ENCODE measurements at regions not wholly inside any gene's neighbourhood (a gene's known extent, or its start where the extent isn't known, plus 50 kb on each side); places are given as distances from the start of the nearest gene placed in this dataset.

- Histone ChIP-seq H3K27me3 (no peaks in the 10 kb centered on the region), H3K9me3 (no peaks in the 10 kb centered on the region), H3K4me3 (no peak overlapping the region), H3K27ac (replicated peaks in 1 of 4) (no peak overlapping the region), H3K36me3 (no peaks in the 10 kb centered on the region), H3K4me1 (no peaks in the 10 kb centered on the region)
- intact Hi-C loops (cut with DNase I), result no loop called here
- TF ChIP-seq POLR2AphosphoS5 (IDR thresholded peaks at IDR 0.05), result no peak
- TF ChIP-seq EP300 (IDR thresholded peaks at IDR 0.05), result no peak
- TF ChIP-seq CTCF (IDR thresholded peaks at IDR 0.05), result no peak
- TF ChIP-seq POLR2A (IDR thresholded peaks at IDR 0.05; ENCODE audit: low read depth), result no peak
- DNase-seq (ENCODE audit: extremely low spot score), result no peak
Observed at GRCh38 chr4:27873596-27873995, 1013.0 kb downstream of the STIM2 start.

GRCh38 chr4:27881705-27882104 is 1021.1 kb downstream of the STIM2 start:
- no peak for DNase-seq (ENCODE audit: extremely low spot score)
- intact Hi-C loops (cut with DNase I), result no loop called here
- Histone ChIP-seq H3K27ac (replicated peaks in 1 of 4) (no peak overlapping the region), H3K36me3 (no peaks in the 10 kb centered on the region), H3K9me3 (no peaks in the 10 kb centered on the region), H3K27me3 (no peaks in the 10 kb centered on the region), H3K4me3 (no peak overlapping the region), H3K4me1 (no peaks in the 10 kb centered on the region)
- TF ChIP-seq POLR2AphosphoS5 (IDR thresholded peaks at IDR 0.05) (no peak), EP300 (IDR thresholded peaks at IDR 0.05) (no peak), POLR2A (IDR thresholded peaks at IDR 0.05; ENCODE audit: low read depth) (no peak), CTCF (IDR thresholded peaks at IDR 0.05) (no peak)

- H3K36me3 ChIP-seq, result no peaks in the 10 kb centered on the region
- H3K9me3 ChIP-seq, result no peaks in the 10 kb centered on the region
- WGBS, result 91% methylated on average over 2 of the region's 2 CpGs
- TF ChIP-seq EP300 (IDR thresholded peaks at IDR 0.05), result no peak
- TF ChIP-seq CTCF (IDR thresholded peaks at IDR 0.05), result no peak
- TF ChIP-seq POLR2A (IDR thresholded peaks at IDR 0.05; ENCODE audit: low read depth), result no peak
- no peak for TF ChIP-seq POLR2AphosphoS5 (IDR thresholded peaks at IDR 0.05)
- H3K27me3 ChIP-seq, result no peaks in the 10 kb centered on the region
- intact Hi-C loops (cut with DNase I), result no loop called here
- DNase-seq (ENCODE audit: extremely low spot score), result no peak
- H3K4me1 ChIP-seq, result no peaks in the 10 kb centered on the region
- H3K27ac ChIP-seq (replicated peaks in 1 of 4), result no peak overlapping the region
- H3K4me3 ChIP-seq, result no peak overlapping the region
Observed at GRCh38 chr4:27886120-27886519, 1025.5 kb downstream of the STIM2 start.

GRCh38 chr4:27887646-27888045 is 1027.0 kb downstream of the STIM2 start:
- Histone ChIP-seq H3K27ac (replicated peaks in 1 of 4) (no peak overlapping the region), H3K4me3 (no peak overlapping the region), H3K9me3 (no peaks in the 10 kb centered on the region), H3K36me3 (no peaks in the 10 kb centered on the region), H3K27me3 (no peaks in the 10 kb centered on the region), H3K4me1 (no peaks in the 10 kb centered on the region)
- WGBS, result 94% methylated on average over 2 of the region's 2 CpGs
- DNase-seq (ENCODE audit: extremely low spot score), result no peak
- intact Hi-C loops (cut with DNase I), result no loop called here
- no peak for TF ChIP-seq POLR2AphosphoS5 (IDR thresholded peaks at IDR 0.05)
- TF ChIP-seq EP300 (IDR thresholded peaks at IDR 0.05), result no peak
- TF ChIP-seq POLR2A (IDR thresholded peaks at IDR 0.05; ENCODE audit: low read depth), result no peak
- TF ChIP-seq CTCF (IDR thresholded peaks at IDR 0.05), result no peak

GRCh38 chr4:27888505-27888904 is 1027.9 kb downstream of the STIM2 start:
- Histone ChIP-seq H3K4me1 (no peaks in the 10 kb centered on the region), H3K36me3 (no peaks in the 10 kb centered on the region), H3K9me3 (no peaks in the 10 kb centered on the region), H3K27ac (replicated peaks in 1 of 4) (no peak overlapping the region), H3K4me3 (no peak overlapping the region), H3K27me3 (no peaks in the 10 kb centered on the region)
- 63% methylated on average over 1 of the region's 1 CpG for WGBS
- TF ChIP-seq POLR2AphosphoS5 (IDR thresholded peaks at IDR 0.05) (no peak), POLR2A (IDR thresholded peaks at IDR 0.05; ENCODE audit: low read depth) (no peak), EP300 (IDR thresholded peaks at IDR 0.05) (no peak), CTCF (IDR thresholded peaks at IDR 0.05) (no peak)
- intact Hi-C loops (cut with DNase I), result no loop called here
- DNase-seq (ENCODE audit: extremely low spot score), result no peak

All from esophagus muscularis mucosa (tissue), 4 donors.